Stimulated activated CD4-positive, alpha-beta T cell treated with anti-CD3 and anti-CD28 coated beads, Interleukin-4, amount 100 ng/mL, for 48 hours (primary cell): ENCODE measurements at regions not wholly inside any gene's neighbourhood (a gene's known extent, or its start where the extent isn't known, plus 50 kb on each side); places are given as distances from the start of the nearest gene placed in this dataset.

Experiments used
- DNase-seq, 2 donors: peaks; one replicate each; pipeline ENCODE4 v3.0.0-alpha.2; 2020; ENCODE audit warnings: low read depth in 2 of 2

GRCh38 chr15:38046257-38047051 lies 112.0 kb downstream of the TMCO5A start:
- DNase-seq, result no peak

GRCh38 chr15:38048001-38048455 lies 113.6 kb downstream of the TMCO5A start:
- DNase-seq, result no peak

- DNase-seq, result no peak
Measured at GRCh38 chr15:38049891-38050290, 115.5 kb downstream of the TMCO5A start.

GRCh38 chr15:38050529-38051448 lies 116.3 kb downstream of the TMCO5A start:
- DNase-seq, result no peak

DNA sequence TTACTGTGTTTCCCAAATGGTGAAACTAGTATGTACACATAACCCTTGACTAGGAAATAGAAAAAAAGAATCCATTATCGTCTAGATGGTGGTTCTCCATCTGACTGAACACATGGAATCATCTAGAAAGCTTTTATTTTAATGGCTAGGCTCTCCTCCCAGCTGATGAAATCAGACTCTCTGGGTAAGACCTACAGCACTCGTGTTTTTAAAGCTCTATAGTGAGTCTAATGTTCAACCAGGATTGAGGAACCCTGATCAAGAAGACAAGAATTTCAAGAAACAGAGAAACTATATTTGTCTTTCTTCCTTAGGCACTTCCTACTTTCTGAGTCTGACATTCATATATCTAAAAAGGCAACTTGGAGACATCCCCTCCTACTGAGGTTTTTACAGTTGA lies 118.8 kb downstream of the TMCO5A start:
- DNase-seq, result no peak

DNA sequence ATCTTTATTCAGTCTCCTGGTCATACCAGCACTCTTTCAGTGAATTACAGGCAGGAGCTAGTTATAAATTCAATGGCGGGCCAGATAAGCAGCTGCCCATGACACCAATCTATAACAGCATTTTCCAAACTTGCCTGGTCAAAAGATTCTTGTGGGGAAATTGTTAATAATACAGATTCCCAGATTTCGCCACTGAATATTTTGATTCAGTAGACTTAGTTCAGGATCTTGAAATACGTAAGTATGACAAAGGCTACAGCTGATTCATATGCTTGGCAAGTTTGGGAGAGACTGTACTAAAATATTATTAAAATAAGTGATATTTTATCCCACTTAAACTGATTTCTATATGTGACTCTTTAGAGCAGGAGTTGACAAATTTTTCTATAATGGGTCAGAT lies 119.3 kb downstream of the TMCO5A start:
- no peak for DNase-seq

- DNase-seq, result no peak
Measured at GRCh38 chr15:38054488-38054887, 120.0 kb downstream of the TMCO5A start.

DNA sequence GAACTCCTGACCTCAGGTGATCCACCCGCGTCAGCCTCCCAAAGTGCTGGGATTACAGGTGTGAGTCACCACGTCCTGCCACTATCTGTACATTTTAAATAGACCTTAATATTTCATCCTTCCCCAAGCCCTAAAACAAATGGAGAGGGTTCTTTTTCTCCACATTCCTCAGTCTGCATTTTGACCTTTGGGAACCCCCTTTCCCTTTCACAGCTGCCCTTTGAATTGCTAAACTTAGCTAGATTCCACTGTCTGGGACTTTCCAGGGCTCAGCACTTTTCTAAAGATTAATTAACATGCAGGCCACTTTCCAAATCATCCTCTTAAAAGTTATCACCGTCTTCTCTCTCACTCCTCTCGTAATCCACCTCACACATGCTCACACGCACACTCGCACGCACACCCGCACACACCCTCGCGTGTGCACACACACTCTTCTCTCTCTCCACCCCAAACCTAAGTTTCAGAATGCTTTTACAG lies 124.2 kb downstream of the TMCO5A start:
- DNase-seq, result no peak

GRCh38 chr15:38059665-38060064 lies 125.2 kb downstream of the TMCO5A start:
- DNase-seq, result no peak

GRCh38 chr15:38061856-38062649 lies 127.6 kb downstream of the TMCO5A start:
- no peak for DNase-seq

DNA sequence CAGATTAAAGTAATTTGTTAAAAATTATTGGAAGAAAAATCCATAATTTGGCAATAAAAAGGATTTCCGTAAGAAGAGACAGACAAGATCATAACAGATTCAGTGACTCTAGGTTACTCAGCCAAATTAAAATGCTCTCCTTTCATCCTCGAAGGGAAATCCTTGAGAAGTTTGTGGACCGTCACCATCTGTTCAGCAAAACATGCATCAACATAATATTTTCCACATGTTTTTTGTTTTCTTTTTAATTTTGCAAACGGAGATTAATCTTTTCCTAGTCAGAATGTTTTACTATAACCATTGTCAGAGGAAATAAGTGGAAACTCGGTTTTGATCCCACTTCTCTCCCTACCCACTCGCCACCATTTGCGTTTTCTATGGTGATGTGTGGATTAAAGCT lies 128.3 kb downstream of the TMCO5A start:
- no peak for DNase-seq

- no peak for DNase-seq
Measured at GRCh38 chr15:38065721-38066345, 131.4 kb downstream of the TMCO5A start.

- DNase-seq, result no peak
Measured at GRCh38 chr15:38066612-38067011, 132.2 kb downstream of the TMCO5A start.

DNA sequence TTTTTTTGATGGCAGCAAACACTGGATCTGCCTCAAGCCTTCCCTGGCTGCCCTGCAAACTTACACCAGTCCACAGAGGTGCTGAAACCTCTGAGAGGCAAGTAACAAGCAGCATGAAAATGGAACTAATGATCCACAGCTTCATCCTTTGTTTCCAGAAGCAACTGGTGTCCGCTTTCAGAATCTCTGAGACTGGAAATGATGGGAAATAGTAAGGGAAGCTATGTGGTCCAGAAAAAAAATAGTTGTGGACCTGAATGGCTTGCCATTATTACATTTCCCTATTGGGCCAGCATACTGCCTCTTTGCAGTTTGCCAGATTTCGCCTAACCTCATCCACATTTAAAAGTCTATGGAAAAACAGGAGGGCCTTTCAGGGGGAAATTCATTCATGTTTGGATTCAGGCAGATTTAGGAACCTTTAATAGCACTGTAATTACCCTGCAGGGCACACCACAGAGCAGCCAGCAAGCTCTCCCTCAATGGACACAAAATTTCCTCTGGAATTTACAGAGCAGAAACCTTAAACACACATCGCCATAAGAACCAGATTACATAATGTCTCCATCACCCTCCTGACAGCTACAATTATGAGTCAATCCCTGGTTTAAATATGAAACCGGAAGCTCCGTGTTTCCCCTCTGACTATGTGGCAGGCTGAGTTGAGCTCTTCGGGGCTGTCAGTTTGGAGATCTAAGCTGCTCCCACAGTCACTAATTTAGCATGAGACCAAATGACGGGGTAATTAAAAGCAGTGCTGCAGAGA lies 134.4 kb downstream of the TMCO5A start:
- DNase-seq, result no peak

GRCh38 chr15:38069511-38070011 lies 135.1 kb downstream of the TMCO5A start:
- no peak for DNase-seq

- DNase-seq, result no peak
Measured at GRCh38 chr15:38070778-38071177, 136.3 kb downstream of the TMCO5A start.

DNA sequence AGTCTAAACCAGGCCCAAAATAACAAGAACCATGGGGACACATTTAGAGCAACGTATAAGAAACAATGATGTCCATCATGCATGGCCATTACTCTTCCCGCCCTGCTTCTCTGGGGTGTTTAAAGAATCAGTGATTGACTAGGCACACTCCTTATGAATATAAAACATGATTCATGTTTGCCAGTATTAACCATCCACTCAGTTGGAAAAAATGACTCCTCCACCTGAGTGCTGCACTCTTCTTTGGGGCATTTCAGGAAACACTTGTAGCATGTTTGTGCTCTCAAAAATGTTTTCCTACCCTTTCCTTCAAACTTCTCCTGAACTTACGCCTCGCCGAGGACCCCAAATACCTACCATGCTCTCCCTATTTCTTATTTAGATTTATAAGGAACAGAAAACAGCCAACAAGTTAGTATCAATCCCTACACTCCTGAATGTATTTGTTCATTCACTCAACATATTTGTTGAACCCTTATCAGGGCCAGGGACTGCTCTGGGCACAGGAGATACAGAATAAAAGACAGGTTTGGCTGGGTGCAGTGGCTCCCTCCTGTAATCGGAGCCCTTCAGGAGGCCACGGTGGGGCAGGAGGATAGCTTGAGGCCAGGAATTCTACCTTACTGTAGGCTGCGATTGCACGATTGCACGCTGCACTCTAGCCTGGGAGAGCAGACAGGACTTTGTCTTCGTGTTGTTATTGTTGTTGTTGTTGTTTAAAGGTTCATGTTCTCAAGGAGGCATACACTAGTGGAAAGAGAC lies 137.0 kb downstream of the TMCO5A start:
- DNase-seq, result no peak

GRCh38 chr15:38072007-38072347 lies 137.5 kb downstream of the TMCO5A start:
- no peak for DNase-seq

DNA sequence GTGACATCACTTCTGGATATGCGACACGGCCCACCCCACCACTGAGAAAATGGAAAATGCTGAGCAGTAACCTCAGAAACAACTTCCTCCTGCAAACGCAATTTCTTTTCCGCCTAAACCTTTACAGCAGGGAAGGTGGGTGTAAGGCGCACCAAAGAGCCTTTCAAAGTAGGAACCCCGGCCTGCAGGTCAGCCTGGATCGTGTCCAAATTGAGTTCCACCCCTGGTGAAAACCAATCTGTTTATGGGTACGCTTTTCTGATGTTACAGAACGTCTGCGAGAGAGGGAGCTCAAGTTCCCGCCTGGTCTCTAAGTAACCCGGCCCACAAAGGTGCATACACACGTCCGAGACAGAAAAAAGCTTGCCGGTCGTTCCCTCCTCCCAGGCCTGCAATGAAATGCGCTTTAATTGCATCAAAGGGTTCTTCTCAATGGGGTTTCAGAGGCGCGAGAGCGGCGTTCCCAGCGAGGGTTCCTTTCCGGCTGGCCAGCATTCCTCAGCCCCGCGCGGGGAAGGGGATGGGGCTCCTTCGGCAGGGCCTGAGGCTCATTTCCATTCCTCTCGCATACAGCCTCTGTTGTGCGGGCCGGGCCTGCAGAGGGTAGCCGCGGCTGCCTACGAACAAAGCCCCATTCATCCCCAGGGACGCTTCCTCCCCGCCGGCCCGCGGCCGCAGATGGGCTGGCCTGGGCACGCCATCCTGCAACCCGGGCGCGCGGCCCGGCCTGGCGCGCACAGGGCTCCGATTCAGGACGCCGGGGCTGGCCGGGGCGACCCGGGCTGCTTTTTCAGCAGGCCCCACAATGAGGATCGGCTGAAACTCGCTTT lies 138.1 kb downstream of the TMCO5A start:
- DNase-seq, result no peak
